CD4-positive, alpha-beta T cell (primary cell): ENCODE measurements at regions not wholly inside any gene's neighbourhood (a gene's known extent, or its start where the extent isn't known, plus 50 kb on each side); places are given as distances from the start of the nearest gene placed in this dataset.

Source experiments
- ATAC-seq: fragments of 200-7000 bp; cut with Tn5 transposase; one replicate; pipeline ENCODE4 v1.10.0; 2022; ENCODE audit warnings: mild to moderate bottlenecking; ENCODE audit not compliant: poor library complexity
- CTCF ChIA-PET: fragments of 350-600 bp; sonication (Branson Sonifier 250); formaldehyde crosslinking; loops from one replicate; lab custom pipeline; 2021; ENCODE audit warnings: antibody characterized with exemption, inconsistent platforms; lab: Charles Lee
- POLR2A ChIA-PET: fragments of 350-600 bp; sonication (Branson Sonifier 250); formaldehyde crosslinking; loops from one replicate; lab custom pipeline; 2021; ENCODE audit warnings: antibody characterized with exemption, inconsistent platforms; lab: Charles Lee
- DNase-seq, 14 experiments: peaks; one replicate each; pipeline ENCODE4 v3.0.0-alpha.2; 2013 to 2020; ENCODE audit warnings: mixed read lengths in 2 of 14
- H3K27ac ChIP-seq, 2 donors: one replicate each; pipeline versions ENCODE4 v1.5.1 to v1.7.0; 2013; ENCODE audit warnings: low read length in 2 of 2, low read depth in 1 of 2, mild to moderate bottlenecking in 1 of 2
- H3K27me3 ChIP-seq, 2 experiments: 1 replicate in 1 of 2; 2 replicates in 1 of 2; pipeline versions ENCODE4 v1.6.1 to v1.7.0; 2013; ENCODE audit warnings: low read length in 2 of 2, control low read depth in 1 of 2, mild to moderate bottlenecking in 1 of 2, moderate library complexity in 1 of 2; ENCODE audit not compliant: insufficient read depth in 2 of 2, control insufficient read depth in 1 of 2
- H3K36me3 ChIP-seq: one replicate; pipeline ENCODE4 v1.6.1; 2013; ENCODE audit warnings: low read length, control low read depth; ENCODE audit not compliant: insufficient read depth
- H3K4me1 ChIP-seq: one replicate; pipeline ENCODE4 v1.6.1; 2013; ENCODE audit warnings: low read length, control low read depth; ENCODE audit not compliant: insufficient read depth
- H3K4me3 ChIP-seq: one replicate; pipeline ENCODE4 v1.5.1; 2013; ENCODE audit warnings: mild to moderate bottlenecking, low read length, moderate library complexity
- H3K9me3 ChIP-seq, 2 experiments: 1 replicate in 1 of 2; 2 replicates in 1 of 2; pipeline versions ENCODE4 v1.6.1 to v1.7.0; 2013; ENCODE audit warnings: low read length in 2 of 2, mild to moderate bottlenecking in 2 of 2, control low read depth in 1 of 2, moderate library complexity in 1 of 2; ENCODE audit not compliant: control insufficient read depth in 1 of 2, insufficient read depth in 1 of 2
- H3K27ac Mint-ChIP-seq: one replicate; pipeline ENCODE4 v1.8.0; 2020; ENCODE audit warnings: mixed read lengths
- H3K27me3 Mint-ChIP-seq: one replicate; pipeline ENCODE4 v1.8.0; 2021; ENCODE audit warnings: mixed read lengths
- H3K36me3 Mint-ChIP-seq: one replicate; pipeline ENCODE4 v1.8.0; 2021; ENCODE audit warnings: low read depth, mixed read lengths
- H3K4me1 Mint-ChIP-seq: one replicate; pipeline ENCODE4 v1.8.0; 2021; ENCODE audit warnings: low read depth, mixed read lengths
- H3K4me3 Mint-ChIP-seq: one replicate; pipeline ENCODE4 v1.8.0; 2020; ENCODE audit warnings: mild to moderate bottlenecking, mixed read lengths
- H3K9me3 Mint-ChIP-seq: one replicate; pipeline ENCODE4 v1.8.0; 2020; ENCODE audit warnings: mixed read lengths
- CTCF ChIP-seq: fragments of 200-600 bp; IDR thresholded peaks from one replicate; pipeline ENCODE4 v1.8.0; 2022; ENCODE audit warnings: antibody characterized with exemption, mild to moderate bottlenecking
- intact Hi-C, 2 experiments: fragments of 100-400 bp; cut with DNase I in 1 of 2; cut with micrococcal nuclease in 1 of 2; formaldehyde crosslinking; loops; one replicate each; pipeline versions ENCODE4 v1.15.1 to v1.9.0; 2023 to 2025; cut with DNase I, micrococcal nuclease

DNA sequence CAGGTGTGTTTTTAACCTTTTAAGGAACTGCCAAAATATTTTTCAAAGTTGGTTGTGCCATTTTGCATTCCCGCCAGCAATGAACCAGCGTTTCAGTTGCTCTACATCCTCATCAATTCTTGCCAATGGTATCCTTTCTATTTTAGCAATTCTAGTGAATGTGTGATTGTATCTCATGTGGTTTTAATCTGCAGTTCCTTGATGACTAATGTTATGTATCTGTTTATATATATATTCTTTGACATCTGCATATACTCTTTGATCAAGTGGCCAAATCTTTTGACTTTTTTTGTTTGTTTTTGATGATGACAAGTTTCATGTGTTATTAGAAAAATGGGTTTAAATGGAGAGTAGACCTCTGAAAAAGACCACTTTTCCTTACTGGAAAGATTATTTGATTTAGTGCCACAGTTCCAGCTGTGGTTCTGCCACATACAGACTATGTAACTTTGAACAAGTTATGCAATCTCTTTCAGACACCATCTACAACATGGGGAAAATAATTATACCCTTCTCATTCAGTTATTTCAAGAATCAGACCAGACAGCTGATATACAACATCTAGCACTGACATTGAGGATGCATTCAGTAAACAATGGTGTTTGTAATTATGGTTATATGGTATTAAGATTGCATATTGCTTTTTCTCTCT, 146.3 kb upstream of the CNOT2 start:
- Mint-ChIP-seq H3K4me3 (no peak overlapping the region), H3K27me3 (peaks cover 8% of the 10 kb centered on the region), H3K27ac (no peak overlapping the region), H3K9me3 (peaks cover under 1% of the 10 kb centered on the region), H3K4me1 (no peaks in the 10 kb centered on the region), H3K36me3 (no peaks in the 10 kb centered on the region)
- intact Hi-C loops: no loop called here
- TF ChIP-seq CTCF: no peak
- no peak for ATAC-seq
- POLR2A ChIA-PET: no interaction called here
- Histone ChIP-seq H3K36me3 (no peaks in the 10 kb centered on the region), H3K27ac (no peak overlapping the region), H3K9me3 (no peaks in the 10 kb centered on the region), H3K4me3 (no peak overlapping the region), H3K27me3 (no peaks in the 10 kb centered on the region), H3K4me1 (no peaks in the 10 kb centered on the region)
- CTCF ChIA-PET: no interaction called here
- DNase-seq: no peak

DNA sequence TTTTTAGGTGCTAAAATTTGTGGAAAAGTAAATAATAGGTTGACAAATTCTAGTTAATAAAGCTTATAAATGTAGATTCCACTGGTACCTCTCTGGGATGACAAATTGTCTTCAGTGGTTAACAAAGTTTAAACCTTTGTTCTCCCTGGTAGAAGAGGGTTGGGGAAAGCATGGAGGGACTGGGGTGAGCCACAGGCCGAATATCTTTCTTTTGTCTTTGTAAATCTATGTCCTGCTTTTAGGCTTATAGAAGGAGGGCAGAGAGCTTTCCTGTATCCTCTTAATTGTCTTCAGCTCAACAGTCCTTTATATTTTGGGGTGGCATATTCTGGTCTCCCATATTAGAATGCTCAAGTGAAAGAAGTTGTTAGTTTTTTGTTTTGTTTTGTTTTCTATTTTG, 142.2 kb upstream of the CNOT2 start:
- POLR2A ChIA-PET: no interaction called here
- no peaks in the 10 kb centered on the region for H3K4me1 ChIP-seq
- no peak for DNase-seq
- Mint-ChIP-seq H3K27me3 (peaks cover 8% of the 10 kb centered on the region), H3K27ac (no peak overlapping the region), H3K4me3 (no peak overlapping the region), H3K9me3 (no peaks in the 10 kb centered on the region), H3K4me1 (no peaks in the 10 kb centered on the region), H3K36me3 (no peaks in the 10 kb centered on the region)
- no peak for ATAC-seq
- intact Hi-C loops: no loop called here
- no peak overlapping the region for H3K4me3 ChIP-seq
- H3K36me3 ChIP-seq: no peaks in the 10 kb centered on the region
- CTCF ChIA-PET: no interaction called here
- H3K27ac ChIP-seq: no peak overlapping the region
- TF ChIP-seq CTCF: no peak
- no peaks in the 10 kb centered on the region for H3K9me3 ChIP-seq
- H3K27me3 ChIP-seq: no peaks in the 10 kb centered on the region

- H3K9me3 Mint-ChIP-seq: peaks cover 6% of the 10 kb centered on the region
- H3K27me3 Mint-ChIP-seq: no peaks in the 10 kb centered on the region
- no peak overlapping the region for H3K27ac Mint-ChIP-seq
- Histone ChIP-seq H3K9me3 (peaks cover 16 to 17% of the 10 kb centered on the region in 2 experiments), H3K27ac (no peak overlapping the region), H3K4me3 (no peak overlapping the region), H3K36me3 (no peaks in the 10 kb centered on the region), H3K27me3 (no peaks in the 10 kb centered on the region), H3K4me1 (no peaks in the 10 kb centered on the region)
- POLR2A ChIA-PET: no interaction called here
- no peaks in the 10 kb centered on the region for H3K4me1 Mint-ChIP-seq
- H3K36me3 Mint-ChIP-seq: no peaks in the 10 kb centered on the region
- ATAC-seq: no peak
- TF ChIP-seq CTCF: no peak
- no peak overlapping the region for H3K4me3 Mint-ChIP-seq
- CTCF ChIA-PET: no interaction called here
- intact Hi-C loops: no loop called here
- DNase-seq: no peak
These were observed 136.9 kb upstream of the CNOT2 start for GRCh38 chr12:70106347-70106746.
